ENCODE measurements at regions not wholly inside any gene's neighbourhood (a gene's known extent, or its start where the extent isn't known, plus 50 kb on each side); places are given as distances from the start of the nearest gene placed in this dataset.

DNA sequence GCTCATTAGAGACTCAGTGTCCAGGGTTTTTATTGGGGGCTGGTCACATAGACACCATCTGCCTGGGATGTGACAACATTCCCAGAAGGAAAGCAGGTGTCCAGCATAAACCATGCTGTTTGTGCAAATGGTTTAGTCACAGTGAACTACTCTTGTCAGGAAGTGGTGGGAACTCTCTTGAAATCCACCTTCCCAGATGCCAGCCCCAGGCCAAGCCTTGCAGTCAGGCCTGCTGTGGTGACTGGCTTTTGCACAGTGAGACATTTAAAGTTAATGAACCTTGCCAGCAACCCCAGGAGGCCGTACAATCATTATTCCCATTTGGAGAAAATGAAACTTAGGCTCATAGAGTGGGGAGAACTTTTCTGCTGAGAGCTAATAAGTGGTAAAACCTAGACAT is 242.5 kb upstream of the KCNG1 start:
- no peak for DNase-seq

DNA sequence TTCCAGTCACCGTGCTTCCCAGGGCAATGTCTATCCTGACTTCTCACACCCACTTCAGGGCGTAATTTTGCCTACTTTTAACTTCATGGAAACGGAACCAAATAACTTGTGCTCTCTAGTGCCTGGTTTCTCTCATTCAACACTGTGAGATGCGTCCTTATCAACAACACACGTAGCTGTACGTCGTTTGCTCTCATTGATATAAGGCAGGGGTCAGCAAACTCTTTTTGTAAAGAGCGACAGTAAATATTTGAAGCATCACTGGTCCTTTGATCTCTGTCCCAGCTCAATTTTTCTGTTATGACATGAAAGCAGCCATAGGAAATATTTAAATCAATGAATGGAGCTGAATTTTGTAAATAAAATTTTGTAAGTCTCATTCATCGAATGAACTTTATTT is 239.3 kb upstream of the KCNG1 start:
- no peak for DNase-seq

DNA sequence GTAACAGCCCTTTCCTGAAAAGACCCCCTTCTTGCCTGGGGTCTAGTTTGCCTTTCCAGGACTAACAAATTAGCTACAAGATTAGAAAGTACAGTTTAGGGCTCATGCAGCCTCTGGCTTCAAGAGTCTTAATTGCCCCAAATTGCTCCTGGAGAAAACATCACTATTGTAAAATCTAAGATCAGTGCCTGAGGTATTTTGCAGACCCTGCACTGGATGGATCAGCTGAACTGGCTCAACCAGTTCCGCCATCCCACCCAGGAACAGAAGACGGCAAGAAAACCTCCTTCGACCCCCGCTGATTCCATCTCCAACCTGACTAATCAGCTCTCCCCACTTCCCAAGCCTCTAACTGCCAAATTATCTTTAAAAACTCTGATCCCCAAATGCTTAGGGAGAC is 236.5 kb upstream of the KCNG1 start:
- no peak for DNase-seq

DNA sequence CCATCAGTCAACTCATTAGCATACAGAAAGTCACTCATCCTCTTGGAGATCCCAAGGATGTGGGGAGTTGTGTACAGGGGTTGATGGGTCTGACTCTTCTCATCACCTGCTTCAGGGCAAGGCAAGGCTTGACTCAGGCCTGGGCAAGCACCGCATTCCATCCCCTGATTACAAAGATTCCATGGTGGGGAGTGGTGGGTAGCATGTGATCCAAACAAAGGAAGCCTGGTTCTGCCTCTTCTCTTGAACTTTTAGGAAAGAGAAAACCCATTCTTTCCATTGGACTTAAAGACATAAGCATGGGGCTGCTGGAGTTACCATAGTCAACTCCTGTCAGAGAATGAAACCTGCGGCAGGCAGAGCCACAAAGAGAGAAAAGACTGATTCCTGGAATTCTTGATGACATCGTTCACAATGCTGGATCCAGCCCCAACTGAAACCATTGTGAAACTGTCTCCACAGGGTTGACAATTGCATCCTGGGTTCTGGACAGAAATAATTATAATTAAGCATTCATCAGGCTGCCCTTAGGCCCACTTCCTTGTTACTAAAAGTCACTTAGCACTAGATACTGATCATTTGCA is 235.8 kb upstream of the KCNG1 start:
- no peak for DNase-seq

DNA sequence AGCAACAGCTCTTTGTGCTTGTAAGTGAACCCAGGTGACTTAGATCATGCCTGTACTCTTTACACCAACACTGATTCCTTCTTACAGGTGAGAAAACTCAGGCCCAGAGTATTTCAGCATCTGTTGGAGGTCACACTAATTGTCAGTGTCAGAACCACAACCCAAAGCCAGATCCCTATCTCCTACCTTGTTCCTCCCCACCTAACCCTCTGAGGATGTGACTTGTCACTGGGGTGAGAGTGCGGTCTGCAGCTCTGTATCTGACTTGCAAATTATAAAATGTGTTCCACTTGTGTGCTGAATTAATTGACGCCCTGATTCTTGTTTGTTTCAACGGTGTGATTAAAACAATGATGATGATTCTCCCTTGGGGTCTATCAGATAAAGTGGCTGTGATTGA is 232.5 kb upstream of the KCNG1 start:
- no peak for DNase-seq

DNA sequence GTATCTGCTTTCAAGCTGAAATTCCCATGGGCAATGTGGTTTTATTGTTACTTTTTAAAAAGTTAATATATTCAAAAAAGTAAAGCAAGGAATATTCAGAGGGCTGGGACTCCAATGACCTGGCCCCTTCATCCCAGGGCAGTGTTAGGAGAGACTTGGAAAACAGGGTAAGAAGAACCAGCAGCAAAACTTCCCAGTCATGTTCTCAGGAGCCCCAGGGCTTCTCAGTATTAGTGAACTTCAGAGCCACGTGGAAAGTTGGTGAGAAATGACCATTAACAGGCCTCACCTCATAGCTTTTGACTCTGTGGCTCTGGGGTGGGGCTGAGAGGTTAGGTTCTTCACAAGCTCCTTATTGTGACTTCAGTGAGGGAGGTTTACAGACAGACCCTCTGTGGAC is 230.4 kb upstream of the KCNG1 start:
- DNase-seq, result no peak

DNA sequence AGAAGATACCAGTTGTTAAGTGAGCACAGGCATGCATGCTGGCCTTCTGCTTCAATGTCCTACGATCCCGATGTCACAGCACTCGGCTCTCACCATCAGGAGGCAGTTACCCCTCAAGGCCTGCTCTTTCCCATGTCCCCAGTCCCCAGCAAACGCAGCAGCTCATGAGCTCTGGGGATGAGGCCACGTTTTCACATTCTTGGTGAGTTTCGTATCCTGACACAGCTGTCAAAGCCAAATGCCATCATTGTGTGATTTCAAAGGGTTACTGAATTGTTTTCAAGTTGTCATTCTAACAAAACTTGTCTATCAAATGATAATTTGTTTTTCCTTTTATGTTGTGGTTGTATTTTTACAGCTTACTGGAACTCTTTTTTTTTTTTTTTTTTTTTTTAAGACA is 226.9 kb upstream of the KCNG1 start:
- no peak for DNase-seq

DNA sequence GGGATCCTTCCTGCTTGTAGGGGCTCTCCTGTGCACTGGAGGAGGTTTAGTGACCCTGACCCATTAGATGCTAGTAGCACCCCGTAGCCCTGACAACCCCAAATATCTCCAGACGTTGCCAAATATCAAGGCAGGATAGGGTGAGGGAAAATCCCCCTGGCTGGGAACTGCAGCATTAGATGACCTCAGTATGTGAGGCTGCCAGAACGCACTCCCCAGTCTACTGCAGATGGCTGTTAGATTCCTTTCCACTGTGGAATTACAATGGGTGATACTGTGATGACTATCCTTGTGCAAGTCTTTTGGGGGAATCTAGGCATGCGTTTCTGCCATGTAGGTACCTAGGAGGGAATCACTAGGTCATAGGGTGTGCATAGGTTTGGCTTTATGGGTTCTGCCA is 226.3 kb upstream of the KCNG1 start:
- DNase-seq, result no peak

DNA sequence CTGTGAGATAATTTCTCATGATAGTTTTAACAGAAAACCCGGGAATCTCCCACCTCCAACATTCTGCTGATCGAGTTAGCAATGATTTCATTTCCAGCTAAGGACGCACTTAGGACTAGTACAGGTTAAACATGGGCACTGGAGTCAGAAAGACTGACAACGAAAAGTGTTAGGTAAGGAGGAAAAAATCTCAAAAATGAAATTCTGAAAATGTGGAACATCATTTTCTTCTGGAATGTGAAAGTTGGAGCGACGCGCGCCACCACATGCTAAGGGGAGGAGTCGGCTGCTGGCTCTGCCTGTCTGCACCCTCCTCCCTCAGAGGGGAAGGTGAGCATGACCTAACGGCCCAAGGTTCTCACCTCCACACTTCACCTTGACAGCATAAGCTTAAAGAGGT is 221.6 kb upstream of the KCNG1 start:
- no peak for DNase-seq

DNA sequence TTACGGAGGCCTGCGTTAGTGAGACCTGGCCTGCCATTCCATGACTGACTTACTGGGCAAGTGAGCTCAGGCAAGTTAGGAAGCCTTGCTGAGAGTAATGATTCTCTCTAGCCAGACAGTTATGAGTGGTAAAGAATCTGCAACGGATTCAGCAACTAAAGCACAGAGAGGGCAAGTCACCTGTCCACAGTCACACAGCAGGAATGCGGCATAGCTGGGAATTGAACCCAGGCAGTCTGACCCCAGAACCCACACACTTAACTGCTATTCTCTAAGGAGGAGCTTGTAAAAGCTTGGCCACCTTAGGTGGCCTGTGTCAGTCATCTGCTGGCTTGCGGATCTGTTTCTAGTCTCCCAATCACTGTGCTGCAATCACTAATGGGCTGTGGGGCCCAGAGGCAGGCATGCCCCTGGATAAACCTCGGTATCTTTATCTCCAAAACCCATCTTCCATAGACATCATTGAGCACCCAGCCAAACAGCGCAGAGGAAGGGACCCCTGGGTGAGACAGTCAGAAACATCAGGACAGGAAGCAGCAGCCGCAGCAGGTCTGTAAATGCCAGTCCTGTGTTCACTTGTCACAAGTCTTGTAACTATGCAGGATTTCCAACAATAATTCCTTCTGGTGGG is 215.9 kb upstream of the KCNG1 start:
- DNase-seq, result no peak

DNA sequence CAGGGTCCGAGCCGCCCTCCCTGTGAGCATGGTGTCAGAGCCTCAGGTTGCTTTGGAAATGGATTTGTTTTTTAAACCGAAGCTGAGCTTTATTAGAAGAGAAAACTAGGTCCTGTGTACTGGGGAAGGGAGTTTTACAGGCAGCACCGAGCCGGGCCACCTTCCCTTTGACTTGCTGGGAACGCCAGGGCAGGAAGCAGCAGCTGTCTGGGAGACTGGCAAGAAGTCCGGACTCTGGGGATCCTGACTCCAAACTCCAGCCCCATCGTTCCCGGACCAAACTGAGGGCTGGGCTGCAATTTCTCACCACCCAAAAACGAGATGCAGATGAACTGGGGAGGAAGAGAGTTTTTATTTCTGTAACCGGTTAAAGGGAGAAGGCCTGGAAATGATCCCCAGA is 214.9 kb upstream of the KCNG1 start:
- no peak for DNase-seq

DNA sequence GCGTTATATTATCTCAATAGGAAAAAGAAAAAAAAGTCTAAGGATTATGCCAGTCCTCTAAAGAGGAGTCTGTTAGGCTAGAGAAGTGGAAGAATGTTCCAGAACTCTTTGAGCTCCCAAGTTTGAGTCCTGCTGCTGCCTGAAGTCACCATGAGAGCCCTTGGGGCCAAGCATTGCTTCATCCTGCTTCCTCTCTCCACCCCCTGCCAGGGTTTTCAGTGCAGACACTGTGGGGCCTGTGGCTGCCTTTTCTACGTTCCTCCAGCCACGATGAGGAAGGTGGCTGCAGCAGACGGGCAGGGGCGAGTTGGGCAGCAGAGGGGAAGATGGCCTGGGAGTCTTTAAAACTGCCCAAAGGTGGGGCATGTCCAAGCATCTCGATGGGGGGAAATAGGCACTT is 214.4 kb upstream of the KCNG1 start:
- DNase-seq, result no peak

DNA sequence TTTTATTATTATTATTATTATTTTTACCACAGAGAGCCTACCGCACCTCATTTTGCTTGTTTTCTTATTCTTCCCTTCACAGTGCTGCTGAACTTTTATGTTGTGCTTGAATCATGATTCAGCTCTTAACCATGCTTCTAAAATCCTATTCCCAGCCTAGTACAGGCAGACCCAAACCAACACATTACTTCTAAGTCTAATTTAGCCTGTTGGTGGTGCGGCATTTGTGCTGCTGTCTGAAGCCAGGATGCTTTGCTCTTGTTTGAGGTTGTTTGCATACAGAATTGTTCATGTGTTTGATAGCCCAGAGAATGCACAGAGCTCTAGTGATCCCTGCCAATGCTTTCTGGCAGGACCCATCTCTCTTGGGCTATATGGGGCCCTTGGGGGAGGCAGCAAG is 213.5 kb upstream of the KCNG1 start:
- no peak for DNase-seq

DNA sequence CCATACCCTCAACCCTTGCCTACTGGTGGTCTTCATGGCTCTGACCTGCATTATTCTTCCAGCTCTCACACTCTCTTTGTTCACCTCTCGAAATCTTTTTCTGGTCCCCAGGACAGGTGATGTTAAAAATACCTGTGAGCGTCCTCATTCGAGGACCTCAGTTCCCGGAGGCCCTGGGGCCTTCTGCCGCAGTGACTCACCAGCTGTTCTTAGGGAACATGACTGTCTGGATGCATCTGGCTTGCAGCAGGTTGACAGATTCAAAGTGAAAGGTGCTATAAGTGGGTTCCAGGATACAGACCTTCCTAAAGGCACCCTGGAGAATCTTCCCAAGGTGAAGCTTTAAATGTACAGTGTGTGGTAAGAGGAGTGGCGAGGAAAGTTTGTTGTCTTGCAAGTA is 210.4 kb upstream of the KCNG1 start:
- DNase-seq, result no peak

DNA sequence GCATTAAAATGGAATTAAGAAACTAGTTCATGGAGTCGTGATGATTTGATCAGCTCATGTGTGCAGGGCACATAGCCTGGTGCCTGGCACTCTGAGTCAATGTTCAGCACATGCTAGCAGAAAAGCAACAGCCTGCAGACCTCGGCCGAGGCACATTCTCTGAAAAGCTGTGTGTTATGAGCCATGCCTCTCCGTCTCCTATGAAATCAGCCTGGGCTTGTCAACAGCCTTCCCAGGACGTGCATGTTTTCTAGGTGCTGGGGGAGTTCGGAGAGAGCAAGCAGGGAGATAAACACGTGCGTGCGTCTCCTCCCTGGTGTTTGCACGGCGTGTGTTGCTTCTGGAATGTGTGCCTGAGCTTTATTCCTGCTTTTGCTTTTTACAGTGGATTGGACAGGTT is 207.8 kb upstream of the KCNG1 start:
- no peak for DNase-seq

DNA sequence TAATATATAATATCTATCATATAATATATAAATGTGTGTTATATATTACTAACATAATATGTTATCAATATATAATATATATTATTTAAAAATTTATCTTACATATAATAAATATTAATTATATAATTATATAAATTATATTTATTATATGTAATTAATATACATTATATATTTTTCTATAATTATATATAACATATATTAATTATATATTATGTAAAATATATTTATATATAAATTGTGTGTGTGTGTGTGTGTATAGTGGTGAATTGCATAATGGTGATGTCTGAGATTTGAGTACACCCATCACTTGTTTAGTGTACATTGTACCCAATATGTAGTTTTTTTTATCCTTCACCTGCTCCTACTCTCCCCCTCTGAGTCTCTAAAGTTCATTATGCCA is 205.9 kb upstream of the KCNG1 start:
- DNase-seq, result no peak

DNA sequence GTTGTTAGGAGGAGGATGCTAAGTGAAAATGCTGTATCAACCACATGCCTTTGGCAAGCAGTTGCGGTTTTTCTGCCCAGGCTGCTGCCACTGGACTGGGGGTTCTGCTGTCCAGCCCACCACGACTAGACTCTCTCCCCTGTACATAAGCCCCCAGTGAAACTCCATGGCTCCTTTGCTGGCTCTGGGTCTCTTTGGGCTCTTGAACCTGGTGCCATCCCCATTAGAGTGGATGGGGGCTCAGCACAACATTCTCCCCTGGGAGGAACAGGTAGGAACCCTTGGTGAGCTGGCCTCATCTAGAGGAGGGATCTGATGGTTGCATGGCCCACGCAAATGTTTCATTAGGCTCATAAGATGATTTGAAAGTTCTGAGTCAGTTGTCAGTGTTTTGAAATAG is 204.8 kb upstream of the KCNG1 start:
- DNase-seq, result no peak

DNA sequence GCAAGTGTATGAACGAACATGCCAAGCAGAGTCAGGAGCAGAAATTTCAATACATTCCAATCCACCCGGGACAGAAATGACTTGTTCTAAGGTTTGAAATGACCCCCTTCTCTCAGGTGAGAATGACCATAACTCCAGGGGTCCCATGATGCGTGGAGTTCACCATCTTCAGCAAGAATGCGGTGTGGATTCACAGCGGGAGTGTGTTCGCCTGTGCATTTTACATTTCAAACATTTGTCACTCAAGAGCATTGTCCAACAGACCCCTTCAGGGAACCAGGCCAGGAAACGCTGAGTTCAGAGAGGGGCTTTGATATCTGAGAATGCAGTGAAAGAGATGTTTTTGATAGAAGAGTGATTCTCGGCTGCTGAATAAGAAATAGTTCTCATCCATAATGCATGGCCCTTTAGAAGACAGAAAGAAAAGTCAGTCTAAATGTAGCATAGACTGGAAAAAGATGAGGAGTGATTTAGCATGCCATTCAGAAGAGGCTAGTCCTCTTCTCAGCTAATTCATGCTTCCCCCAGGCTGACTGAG is 200.3 kb upstream of the KCNG1 start:
- DNase-seq, result no peak

DNA sequence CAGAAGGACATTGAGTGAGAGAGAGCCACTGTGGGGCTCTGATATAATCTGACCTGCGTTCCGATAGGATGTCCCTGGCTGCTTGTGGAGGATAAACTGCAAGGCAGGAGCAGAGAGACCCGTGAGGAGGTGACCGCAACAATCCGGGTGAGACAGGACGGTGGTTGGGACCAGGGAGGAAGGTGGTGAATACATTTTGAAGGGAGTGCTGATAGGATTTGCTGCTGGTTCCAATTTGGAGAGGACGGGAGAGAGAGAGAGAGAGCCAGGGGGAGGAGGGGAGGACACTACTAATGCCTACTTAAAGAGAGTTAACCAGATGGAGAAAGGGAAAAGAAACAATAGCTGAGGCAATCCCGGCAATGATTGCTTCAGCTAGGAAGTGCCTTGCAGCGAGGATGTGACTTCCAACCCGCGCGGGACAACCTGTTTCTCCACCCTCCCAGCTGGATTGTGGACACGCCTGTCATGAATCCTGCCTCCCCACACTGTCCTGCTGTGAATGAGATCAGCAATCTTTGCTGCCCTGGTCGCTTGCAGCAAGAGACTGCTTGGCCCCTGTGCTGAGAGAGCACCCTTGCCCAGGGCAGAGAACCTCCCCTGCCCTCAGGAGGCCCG is 199.0 kb upstream of the KCNG1 start:
- no peak for DNase-seq

DNA sequence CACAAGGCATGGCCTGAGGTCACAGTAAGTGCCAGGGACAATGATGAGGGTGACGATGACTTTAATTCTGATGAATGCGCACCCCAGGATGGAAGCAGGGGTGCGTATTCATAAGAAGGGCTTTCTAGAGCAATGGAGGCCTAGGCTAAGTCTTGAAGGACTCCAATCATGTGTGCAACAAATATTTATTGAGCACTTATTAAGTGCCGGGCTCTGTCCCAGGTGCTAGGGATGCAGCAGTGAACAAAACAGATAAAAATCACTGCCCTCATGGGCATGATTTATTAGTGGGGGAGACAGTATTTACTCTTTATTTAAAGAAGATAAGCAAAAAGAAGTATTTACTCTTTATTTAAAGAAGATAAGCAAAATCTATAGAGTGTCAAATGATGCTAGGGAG is 198.2 kb upstream of the KCNG1 start:
- no peak for DNase-seq

DNA sequence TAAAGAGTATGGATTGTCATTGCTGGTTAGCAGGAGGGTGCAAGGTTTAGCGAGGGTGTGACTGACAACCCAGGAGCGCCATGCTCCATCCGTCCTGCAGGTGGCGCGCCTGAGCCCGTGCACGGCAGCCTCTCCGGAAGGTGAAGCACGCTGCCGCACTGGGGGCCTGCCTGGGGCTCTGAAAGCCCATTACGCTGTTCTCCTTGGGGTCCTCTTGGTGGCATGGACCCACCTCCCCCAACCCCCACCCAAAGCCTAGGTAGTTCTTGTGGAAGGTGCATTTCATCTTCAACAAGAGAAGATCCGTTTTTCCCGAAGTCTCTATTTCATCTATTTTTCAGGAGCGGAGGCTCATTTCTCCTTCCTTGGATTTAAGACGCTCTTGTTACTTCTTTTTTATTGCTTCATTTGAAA is 197.4 kb upstream of the KCNG1 start:
- peak; percentile 82 for DNase-seq

DNA sequence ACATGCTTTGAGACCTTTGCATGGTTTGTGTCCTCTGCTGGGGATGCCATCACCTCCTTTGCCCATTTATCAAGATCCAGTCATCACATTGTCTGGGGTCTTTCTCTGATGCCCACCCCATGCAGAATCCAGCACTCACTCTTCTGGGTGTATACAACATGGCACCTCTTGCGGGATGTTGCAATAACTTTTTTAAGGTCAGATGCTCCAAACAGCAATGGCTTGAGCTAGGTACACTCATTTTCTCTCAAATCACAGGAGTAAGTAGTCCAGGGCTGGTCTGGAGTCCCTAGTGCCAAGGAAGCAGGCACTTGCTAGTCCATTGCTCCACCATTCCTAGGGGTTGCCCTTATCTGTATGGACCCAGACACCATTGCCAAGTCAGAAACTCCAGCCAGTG is 196.6 kb upstream of the KCNG1 start:
- no peak for DNase-seq

DNA sequence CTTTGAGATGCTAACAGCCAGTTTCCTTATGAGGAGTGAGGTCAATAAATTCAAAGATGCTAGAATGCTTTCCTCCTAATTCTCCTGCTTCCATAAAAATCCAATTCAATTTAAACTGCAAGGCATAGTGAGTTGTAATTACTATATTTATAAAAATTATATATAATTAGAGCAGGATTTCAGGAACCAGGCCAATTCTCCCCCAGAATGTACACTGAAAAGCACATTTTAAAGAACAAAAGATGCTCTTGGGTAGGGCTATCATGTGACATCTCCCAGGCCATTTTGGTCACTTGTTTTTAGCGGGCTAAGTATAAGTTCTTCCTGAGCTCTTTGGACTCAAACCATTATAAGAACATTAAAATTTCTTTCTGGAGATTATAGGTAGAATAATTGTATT is 195.7 kb upstream of the KCNG1 start:
- no peak for DNase-seq

DNA sequence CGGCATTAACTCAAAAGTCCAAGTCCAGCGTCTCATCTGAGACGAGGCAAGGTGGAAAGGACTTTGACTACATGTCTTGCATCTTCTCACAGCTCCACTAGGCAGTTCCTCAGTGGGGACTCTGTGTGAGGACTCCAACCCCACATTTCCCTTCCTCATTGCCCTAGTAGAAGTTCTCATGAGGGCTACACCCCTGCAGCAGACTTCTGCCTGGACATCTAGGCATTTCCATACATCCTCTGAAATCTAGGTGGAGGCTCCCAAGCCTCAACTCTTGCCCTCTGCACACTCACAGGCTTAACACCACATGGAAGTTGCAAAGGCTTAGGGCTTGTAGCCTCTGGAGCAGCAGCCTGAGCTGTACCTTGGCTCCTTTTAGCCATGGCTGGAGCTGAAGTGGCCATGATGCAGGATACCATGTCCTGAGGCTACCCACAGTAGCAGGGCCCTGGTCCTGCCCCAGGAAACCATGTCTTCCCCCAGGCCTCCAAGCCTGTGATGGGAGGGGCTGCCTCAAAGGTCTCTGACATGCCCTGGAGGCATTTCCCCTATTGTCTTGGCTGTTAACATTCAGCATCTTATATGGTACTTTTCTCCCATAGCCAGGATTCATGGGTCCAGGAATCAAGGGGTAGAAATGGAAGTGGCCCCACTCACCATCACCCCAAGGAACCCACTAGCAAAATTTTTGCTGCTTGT is 194.6 kb upstream of the KCNG1 start:
- DNase-seq, result no peak
